Liver (tissue), 8 donors: ENCODE measurements at regions not wholly inside any gene's neighbourhood (a gene's known extent, or its start where the extent isn't known, plus 50 kb on each side); places are given as distances from the start of the nearest gene placed in this dataset.

ENCODE experiments used
- DNase-seq: peaks from one replicate; pipeline ENCODE4 v3.0.0-alpha.2; 2017; ENCODE audit warnings: low spot score
- H3K27ac ChIP-seq, 2 donors: one replicate each; pipeline ENCODE4 v1.7.0; 2013; ENCODE audit warnings: inconsistent platforms in 2 of 2, low read length in 2 of 2, control low read depth in 1 of 2, low read depth in 1 of 2, mild to moderate bottlenecking in 1 of 2
- H3K27me3 ChIP-seq, 4 donors: one replicate each; pipeline versions ENCODE4 v1.6.1 to v1.7.0; 2013; ENCODE audit warnings: low read length in 3 of 4, inconsistent platforms in 1 of 4, mild to moderate bottlenecking in 1 of 4, moderate library complexity in 1 of 4; ENCODE audit not compliant: control insufficient read depth in 4 of 4, insufficient read depth in 4 of 4
- H3K36me3 ChIP-seq, 4 donors: one replicate each; pipeline versions ENCODE4 v1.6.1 to v1.7.0; 2013; ENCODE audit warnings: low read length in 3 of 4, mild to moderate bottlenecking in 3 of 4, low read depth in 1 of 4, moderate library complexity in 1 of 4; ENCODE audit not compliant: control insufficient read depth in 4 of 4, insufficient read depth in 3 of 4
- H3K4me1 ChIP-seq, 4 donors: one replicate each; pipeline versions ENCODE4 v1.6.1 to v1.7.0; 2013; ENCODE audit warnings: low read length in 3 of 4, mild to moderate bottlenecking in 3 of 4, moderate library complexity in 1 of 4; ENCODE audit not compliant: control insufficient read depth in 4 of 4, insufficient read depth in 4 of 4
- H3K4me3 ChIP-seq, 3 donors: one replicate each; pipeline versions ENCODE4 v1.6.1 to v1.7.0; 2013; ENCODE audit warnings: low read length in 3 of 3, control low read depth in 1 of 3, low read depth in 1 of 3, mild to moderate bottlenecking in 1 of 3
- H3K9ac ChIP-seq, 2 donors: one replicate each; pipeline ENCODE4 v1.7.0; 2013; ENCODE audit warnings: low read length in 2 of 2, mild to moderate bottlenecking in 2 of 2, moderate library complexity in 2 of 2, control low read depth in 1 of 2, low read depth in 1 of 2
- H3K9me3 ChIP-seq, 4 donors: one replicate each; pipeline versions ENCODE4 v1.6.1 to v1.7.0; 2013; ENCODE audit warnings: low read length in 3 of 4; ENCODE audit not compliant: control insufficient read depth in 4 of 4
- ATF3 ChIP-seq: IDR thresholded peaks from 2 replicates; pipeline ENCODE4 v1.6.1; 2016; ENCODE audit warnings: antibody characterized with exemption
- CTCF ChIP-seq: fragments of 150-350 bp; IDR thresholded peaks from 2 replicates; pipeline ENCODE4 v1.5.1; 2017; ENCODE audit warnings: improper control_type of control experiment, low read depth, low read length; ENCODE audit not compliant: missing input control
- EGR1 ChIP-seq, 2 donors: IDR thresholded peaks; 2 replicates each; pipeline ENCODE4 v1.6.1; 2016 to 2018; ENCODE audit warnings: antibody characterized with exemption in 2 of 2, low read depth in 2 of 2
- FOXA1 ChIP-seq: IDR thresholded peaks from 2 replicates; pipeline ENCODE4 v1.6.1; 2016; ENCODE audit warnings: antibody characterized with exemption
- FOXA2 ChIP-seq: IDR thresholded peaks from 2 replicates; pipeline ENCODE4 v1.6.1; 2016; ENCODE audit warnings: antibody characterized with exemption
- GABPA ChIP-seq, 2 donors: IDR thresholded peaks in 1 of 2; conservative IDR thresholded peaks in 1 of 2; 2 replicates each; pipeline ENCODE4 v1.6.1; 2016; ENCODE audit warnings: antibody characterized with exemption in 2 of 2, mild to moderate bottlenecking in 1 of 2, moderate library complexity in 1 of 2
- HNF4A ChIP-seq, 2 donors: conservative IDR thresholded peaks; 2 replicates each; pipeline ENCODE4 v1.6.1; 2016; ENCODE audit warnings: antibody characterized with exemption in 2 of 2, mild to moderate bottlenecking in 2 of 2
- HNF4G ChIP-seq: IDR thresholded peaks from 2 replicates; pipeline ENCODE4 v1.6.1; 2016; ENCODE audit warnings: antibody characterized with exemption
- JUND ChIP-seq, 2 donors: IDR thresholded peaks; 2 replicates each; pipeline ENCODE4 v1.6.1; 2016; ENCODE audit warnings: antibody characterized with exemption in 2 of 2
- MAX ChIP-seq: IDR thresholded peaks from 2 replicates; pipeline ENCODE4 v1.6.1; 2016; ENCODE audit warnings: antibody characterized with exemption
- NR2F2 ChIP-seq: IDR thresholded peaks from 2 replicates; pipeline ENCODE4 v1.6.1; 2016; ENCODE audit warnings: antibody characterized with exemption
- RAD21 ChIP-seq, 2 donors: IDR thresholded peaks; 2 replicates each; pipeline ENCODE4 v1.6.1; 2016; ENCODE audit warnings: antibody characterized with exemption in 2 of 2, mild to moderate bottlenecking in 2 of 2
- REST ChIP-seq: IDR thresholded peaks from 2 replicates; pipeline ENCODE4 v1.6.1; 2016; ENCODE audit warnings: antibody characterized with exemption, mild to moderate bottlenecking
- RXRA ChIP-seq, 2 donors: IDR thresholded peaks; 2 replicates each; pipeline ENCODE4 v1.6.1; 2017 to 2018; ENCODE audit warnings: antibody characterized with exemption in 2 of 2, mild to moderate bottlenecking in 1 of 2
- SP1 ChIP-seq: IDR thresholded peaks from 2 replicates; pipeline ENCODE4 v1.6.1; 2018; ENCODE audit warnings: antibody characterized with exemption, mild to moderate bottlenecking
- TAF1 ChIP-seq: conservative IDR thresholded peaks from 2 replicates; pipeline ENCODE4 v1.6.1; 2016; ENCODE audit warnings: antibody characterized with exemption, mild to moderate bottlenecking
- YY1 ChIP-seq: IDR thresholded peaks from 2 replicates; pipeline ENCODE4 v1.6.1; 2016; ENCODE audit warnings: antibody characterized with exemption, mild to moderate bottlenecking
- ZBTB33 ChIP-seq: IDR thresholded peaks from 2 replicates; pipeline ENCODE4 v1.6.1; 2016; ENCODE audit warnings: antibody characterized with exemption
- WGBS: extraction: QIAGEN DNeasy Blood & Tissue Kit; methylation state at CpG from one replicate; pipeline ENCODE4 v1.1.7; 2013; 5-methylcytosine and 5-hydroxymethylcytosine counted together
- donor health status: healthy.
- donor health status: healthy.
- donor health status: healthy.
- donor health status: healthy.
- donor health status: healthy.

GRCh38 chr9:73357607-73358006, 205.9 kb downstream of the ANXA1 start:
- Histone ChIP-seq H3K27me3 (peaks cover 0 to 3% (median 0%) of the 10 kb centered on the region in 4 donors), H3K4me1 (no peaks in the 10 kb centered on the region), H3K9me3 (no peaks in the 10 kb centered on the region), H3K9ac (no peak overlapping the region), H3K36me3 (no peaks in the 10 kb centered on the region), H3K4me3 (no peak overlapping the region), H3K27ac (no peak overlapping the region)
- WGBS = 58% methylated on average over 3 of the region's 3 CpGs
- DNase-seq = no peak
- TF ChIP-seq YY1 (no peak), CTCF (no peak), NR2F2 (no peak), JUND (IDR thresholded peaks at IDR 0.05) (no peak), TAF1 (no peak), MAX (no peak)

GRCh38 chr9:73370053-73370452, 218.4 kb downstream of the ANXA1 start:
- no peak overlapping the region for H3K4me3 ChIP-seq
- TF ChIP-seq HNF4A (conservative IDR thresholded peaks at IDR 0.05) = no peak
- no peak for TF ChIP-seq ATF3
- TF ChIP-seq GABPA (IDR thresholded peaks at IDR 0.05 in 1 of 2, conservative IDR thresholded peaks at IDR 0.05 in 1 of 2) = no peak
- no peak for TF ChIP-seq NR2F2
- no peak for TF ChIP-seq SP1
- no peak for TF ChIP-seq RAD21 (IDR thresholded peaks at IDR 0.05)
- no peak for TF ChIP-seq CTCF
- TF ChIP-seq RXRA (IDR thresholded peaks at IDR 0.05) = no peak
- TF ChIP-seq EGR1 (IDR thresholded peaks at IDR 0.05; ENCODE audit: low read depth in 2 of 2) = no peak
- no peak for TF ChIP-seq JUND (IDR thresholded peaks at IDR 0.05)
- TF ChIP-seq ZBTB33 = no peak
- TF ChIP-seq YY1 = no peak
- no peak for TF ChIP-seq TAF1
- no peak for TF ChIP-seq HNF4G
- no peak for TF ChIP-seq MAX
- TF ChIP-seq FOXA1 = no peak
- no peak for TF ChIP-seq FOXA2
- TF ChIP-seq REST = no peak
- no peaks in the 10 kb centered on the region for H3K36me3 ChIP-seq
- no peak overlapping the region for H3K27ac ChIP-seq
- H3K9ac ChIP-seq = no peak overlapping the region
- no peaks in the 10 kb centered on the region for H3K4me1 ChIP-seq
- H3K9me3 ChIP-seq = no peaks in the 10 kb centered on the region
- 41% methylated on average over 1 of the region's 1 CpG for WGBS
- DNase-seq = no peak
- H3K27me3 ChIP-seq = no peaks in the 10 kb centered on the region
